ENCODE measurements at regions not wholly inside any gene's neighbourhood (a gene's known extent, or its start where the extent isn't known, plus 50 kb on each side); places are given as distances from the start of the nearest gene placed in this dataset.

DNA sequence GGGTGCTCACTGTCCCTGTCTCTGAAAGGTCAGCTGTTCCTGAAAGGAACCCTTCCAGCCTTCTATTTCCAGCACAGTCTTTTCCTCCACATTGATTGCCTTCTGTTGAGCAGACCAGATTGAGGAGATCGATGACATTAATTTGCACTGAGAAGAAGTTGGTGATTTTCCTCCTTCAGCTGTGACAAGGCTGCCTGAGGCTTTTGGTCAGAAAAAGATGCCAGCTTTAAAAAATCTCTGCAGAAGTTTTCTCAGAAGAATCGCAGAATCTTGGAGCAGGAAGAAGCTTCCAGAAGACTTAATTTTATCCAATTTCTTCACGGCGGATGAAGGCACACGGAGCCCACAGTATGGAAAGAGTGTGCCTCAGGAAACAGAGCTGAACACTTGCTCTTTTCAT lies 112.8 kb downstream of the FAM43A start:
- CTCF ChIA-PET: no interaction called here
- Histone ChIP-seq H3K36me3 (ENCODE audit: control insufficient read depth, insufficient read depth, low read length) (no peaks in the 10 kb centered on the region), H3K9me3 (ENCODE audit: control insufficient read depth, insufficient read depth, low read depth, low read length) (no peaks in the 10 kb centered on the region; the same call in 1 of the 2 replicates), H3K27ac (ENCODE audit: low read length) (no peak overlapping the region), H3K27me3 (ENCODE audit: control insufficient read depth, insufficient read depth, low read length) (peaks cover 2% of the 10 kb centered on the region; the same call in 1 of the 2 replicates), H3K4me1 (ENCODE audit: control insufficient read depth, insufficient read depth, low read length) (no peaks in the 10 kb centered on the region), H3K4me3 (ENCODE audit: low read depth in 2 of 2, low read length in 2 of 2) (no peak overlapping the region)
- POLR2A ChIA-PET: no interaction called here
- in situ Hi-C loops (cut with HindIII; ENCODE audit: low pct_unique_long_range_greater_than_20kb, low sequenced_read_pairs) (no loop called here), intact Hi-C loops (cut with micrococcal nuclease; ENCODE audit: unreplicated experiment) (no loop called here)
- TF ChIP-seq SIN3A (IDR thresholded peaks at IDR 0.05; ENCODE audit: borderline replicate concordance, insufficient read depth, low read depth, low read length) (no peak), POLR2AphosphoS5 (IDR thresholded peaks at IDR 0.05; ENCODE audit: low read depth, low read length) (no peak), TCF7L2 (IDR thresholded peaks at IDR 0.05; ENCODE audit: low read depth, low read length) (no peak)
- TF ChIP-seq, protein P1, sequence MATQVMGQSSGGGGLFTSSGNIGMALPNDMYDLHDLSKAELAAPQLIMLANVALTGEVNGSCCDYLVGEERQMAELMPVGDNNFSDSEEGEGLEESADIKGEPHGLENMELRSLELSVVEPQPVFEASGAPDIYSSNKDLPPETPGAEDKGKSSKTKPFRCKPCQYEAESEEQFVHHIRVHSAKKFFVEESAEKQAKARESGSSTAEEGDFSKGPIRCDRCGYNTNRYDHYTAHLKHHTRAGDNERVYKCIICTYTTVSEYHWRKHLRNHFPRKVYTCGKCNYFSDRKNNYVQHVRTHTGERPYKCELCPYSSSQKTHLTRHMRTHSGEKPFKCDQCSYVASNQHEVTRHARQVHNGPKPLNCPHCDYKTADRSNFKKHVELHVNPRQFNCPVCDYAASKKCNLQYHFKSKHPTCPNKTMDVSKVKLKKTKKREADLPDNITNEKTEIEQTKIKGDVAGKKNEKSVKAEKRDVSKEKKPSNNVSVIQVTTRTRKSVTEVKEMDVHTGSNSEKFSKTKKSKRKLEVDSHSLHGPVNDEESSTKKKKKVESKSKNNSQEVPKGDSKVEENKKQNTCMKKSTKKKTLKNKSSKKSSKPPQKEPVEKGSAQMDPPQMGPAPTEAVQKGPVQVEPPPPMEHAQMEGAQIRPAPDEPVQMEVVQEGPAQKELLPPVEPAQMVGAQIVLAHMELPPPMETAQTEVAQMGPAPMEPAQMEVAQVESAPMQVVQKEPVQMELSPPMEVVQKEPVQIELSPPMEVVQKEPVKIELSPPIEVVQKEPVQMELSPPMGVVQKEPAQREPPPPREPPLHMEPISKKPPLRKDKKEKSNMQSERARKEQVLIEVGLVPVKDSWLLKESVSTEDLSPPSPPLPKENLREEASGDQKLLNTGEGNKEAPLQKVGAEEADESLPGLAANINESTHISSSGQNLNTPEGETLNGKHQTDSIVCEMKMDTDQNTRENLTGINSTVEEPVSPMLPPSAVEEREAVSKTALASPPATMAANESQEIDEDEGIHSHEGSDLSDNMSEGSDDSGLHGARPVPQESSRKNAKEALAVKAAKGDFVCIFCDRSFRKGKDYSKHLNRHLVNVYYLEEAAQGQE (IDR thresholded peaks at IDR 0.05; ENCODE audit: insufficient read depth in 1 of 2, low read depth in 2 of 2, low read length in 1 of 2): no peak
- TF ChIP-seq, protein P2, sequence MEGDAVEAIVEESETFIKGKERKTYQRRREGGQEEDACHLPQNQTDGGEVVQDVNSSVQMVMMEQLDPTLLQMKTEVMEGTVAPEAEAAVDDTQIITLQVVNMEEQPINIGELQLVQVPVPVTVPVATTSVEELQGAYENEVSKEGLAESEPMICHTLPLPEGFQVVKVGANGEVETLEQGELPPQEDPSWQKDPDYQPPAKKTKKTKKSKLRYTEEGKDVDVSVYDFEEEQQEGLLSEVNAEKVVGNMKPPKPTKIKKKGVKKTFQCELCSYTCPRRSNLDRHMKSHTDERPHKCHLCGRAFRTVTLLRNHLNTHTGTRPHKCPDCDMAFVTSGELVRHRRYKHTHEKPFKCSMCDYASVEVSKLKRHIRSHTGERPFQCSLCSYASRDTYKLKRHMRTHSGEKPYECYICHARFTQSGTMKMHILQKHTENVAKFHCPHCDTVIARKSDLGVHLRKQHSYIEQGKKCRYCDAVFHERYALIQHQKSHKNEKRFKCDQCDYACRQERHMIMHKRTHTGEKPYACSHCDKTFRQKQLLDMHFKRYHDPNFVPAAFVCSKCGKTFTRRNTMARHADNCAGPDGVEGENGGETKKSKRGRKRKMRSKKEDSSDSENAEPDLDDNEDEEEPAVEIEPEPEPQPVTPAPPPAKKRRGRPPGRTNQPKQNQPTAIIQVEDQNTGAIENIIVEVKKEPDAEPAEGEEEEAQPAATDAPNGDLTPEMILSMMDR (IDR thresholded peaks at IDR 0.05): no peak
- no peak for DNase-seq (ENCODE audit: low read depth, low spot score)
- BruUV-seq (replicated peaks): no TSS peak
- ATAC-seq: no peak

DNA sequence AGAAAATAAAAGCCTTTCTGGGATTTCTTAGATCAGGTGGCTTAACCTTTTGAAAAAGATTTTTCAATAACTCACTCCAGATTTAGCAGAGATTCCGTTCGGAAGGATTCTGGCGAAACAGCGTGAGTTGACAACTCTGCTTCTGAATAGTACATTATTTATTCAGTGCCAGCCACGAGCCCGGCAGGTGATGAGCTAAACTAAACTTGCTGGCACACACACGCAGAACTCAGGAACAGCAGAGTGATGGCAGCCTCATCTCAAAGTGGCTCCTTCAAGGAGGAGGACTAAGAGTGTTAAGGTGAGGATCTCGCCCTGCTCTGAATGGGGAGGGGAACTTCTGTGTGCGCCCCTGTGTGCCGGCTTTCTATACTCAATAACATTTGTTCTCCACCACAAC lies 114.3 kb downstream of the FAM43A start:
- Histone ChIP-seq H3K9me3 (ENCODE audit: control insufficient read depth, insufficient read depth, low read depth, low read length) (no peaks in the 10 kb centered on the region; the same call in 1 of the 2 replicates), H3K4me3 (ENCODE audit: low read depth in 2 of 2, low read length in 2 of 2) (no peak overlapping the region), H3K4me1 (ENCODE audit: control insufficient read depth, insufficient read depth, low read length) (no peaks in the 10 kb centered on the region), H3K27ac (ENCODE audit: low read length) (no peak overlapping the region), H3K36me3 (ENCODE audit: control insufficient read depth, insufficient read depth, low read length) (no peaks in the 10 kb centered on the region), H3K27me3 (ENCODE audit: control insufficient read depth, insufficient read depth, low read length) (peaks cover 2% of the 10 kb centered on the region; the same call in 1 of the 2 replicates)
- ChIA-PET POLR2A (no interaction called here), CTCF (no interaction called here)
- intact Hi-C loops (cut with micrococcal nuclease; ENCODE audit: unreplicated experiment): no loop called here
- in situ Hi-C loops (cut with HindIII; ENCODE audit: low pct_unique_long_range_greater_than_20kb, low sequenced_read_pairs): no loop called here
- DNase-seq (ENCODE audit: low read depth, low spot score) (no peak), ATAC-seq (no peak)
- no peak for TF ChIP-seq POLR2AphosphoS5 (IDR thresholded peaks at IDR 0.05; ENCODE audit: low read depth, low read length)
- no peak for TF ChIP-seq TCF7L2 (IDR thresholded peaks at IDR 0.05; ENCODE audit: low read depth, low read length)
- no peak for TF ChIP-seq SIN3A (IDR thresholded peaks at IDR 0.05; ENCODE audit: borderline replicate concordance, insufficient read depth, low read depth, low read length)
- TF ChIP-seq, protein P2 (IDR thresholded peaks at IDR 0.05): no peak
- TF ChIP-seq, protein P1 (IDR thresholded peaks at IDR 0.05; ENCODE audit: insufficient read depth in 1 of 2, low read depth in 2 of 2, low read length in 1 of 2): no peak
- no TSS peak for BruUV-seq (replicated peaks)

Measured in Panc1 (cell line).